HEK293 (cell line): ENCODE measurements at regions not wholly inside any gene's neighbourhood (a gene's known extent, or its start where the extent isn't known, plus 50 kb on each side); places are given as distances from the start of the nearest gene placed in this dataset.

Experiments used
- CTCF ChIA-PET: fragments of 350-600 bp; formaldehyde crosslinking; extraction: SDS; loops from one replicate; lab custom pipeline; 2021; ENCODE audit warnings: antibody characterized with exemption; lab: Yijun Ruan, JAX
- POLR2A ChIA-PET: fragments of 300-600 bp; formaldehyde crosslinking; extraction: SDS; loops from one replicate; lab custom pipeline; 2020; ENCODE audit warnings: antibody characterized with exemption, inconsistent platforms; lab: Yijun Ruan, JAX
- H3K27ac ChIP-seq: fragments of 200-500 bp; sonication (Bioruptor generic); 2 replicates; pipeline ENCODE4 v1.5.1; 2014; ENCODE audit warnings: low read depth, low read length, control low read depth, inconsistent platforms; ENCODE audit errors: extremely low read depth
- H3K36me3 ChIP-seq, 2 experiments: fragments of 200-500 bp in 1 of 2; sonication (Bioruptor generic) in 1 of 2; 1 replicate in 1 of 2; 2 replicates in 1 of 2; pipeline ENCODE4 v1.5.1; 2014 to 2017; ENCODE audit warnings: inconsistent platforms in 2 of 2, low read length in 2 of 2; ENCODE audit not compliant: control insufficient read depth in 2 of 2, insufficient read depth in 1 of 2
- H3K4me1 ChIP-seq: fragments of 200-500 bp; sonication (Bioruptor generic); 2 replicates; pipeline ENCODE4 v1.5.1; 2014; ENCODE audit warnings: mild to moderate bottlenecking, low read length, inconsistent platforms; ENCODE audit not compliant: control insufficient read depth, insufficient read depth
- H3K4me3 ChIP-seq: 2 replicates; pipeline ENCODE4 v1.5.1; 2011; ENCODE audit warnings: low read depth, mild to moderate bottlenecking, control low read depth, low read length, moderate library complexity
- H3K9me3 ChIP-seq: fragments of 200-500 bp; sonication (Bioruptor generic); 2 replicates; pipeline ENCODE4 v1.5.1; 2014; ENCODE audit warnings: low read depth, low read length, inconsistent platforms; ENCODE audit not compliant: control insufficient read depth, insufficient read depth
- OSR2 ChIP-seq: fragments of 450-650 bp; formaldehyde crosslinking; IDR thresholded peaks from 2 replicates; pipeline ENCODE4 v1.5.1; 2016; ENCODE audit warnings: missing biosample characterization, missing genetic modification characterization
- PRDM4 ChIP-seq: fragments of 450-650 bp; formaldehyde crosslinking; IDR thresholded peaks from 2 replicates; pipeline ENCODE4 v1.5.1; 2017; ENCODE audit warnings: missing biosample characterization, missing genetic modification characterization
- WT1 ChIP-seq: fragments of 450-650 bp; formaldehyde crosslinking; IDR thresholded peaks from 2 replicates; pipeline ENCODE4 v1.5.1; 2016; ENCODE audit warnings: missing biosample characterization, missing genetic modification characterization
- ZIC2 ChIP-seq: fragments of 450-650 bp; formaldehyde crosslinking; IDR thresholded peaks from 2 replicates; pipeline ENCODE4 v1.5.1; 2016; ENCODE audit warnings: missing biosample characterization, missing genetic modification characterization
- ZNF202 ChIP-seq: fragments of 450-650 bp; formaldehyde crosslinking; IDR thresholded peaks from 2 replicates; pipeline ENCODE4 v1.5.1; 2016; ENCODE audit warnings: missing biosample characterization, missing genetic modification characterization, borderline replicate concordance
- ZNF366 ChIP-seq: fragments of 450-650 bp; formaldehyde crosslinking; conservative IDR thresholded peaks from 2 replicates; pipeline ENCODE4 v1.5.1; 2016; ENCODE audit warnings: missing biosample characterization, missing genetic modification characterization
- ZNF571 ChIP-seq: fragments of 450-650 bp; formaldehyde crosslinking; IDR thresholded peaks from 2 replicates; pipeline ENCODE4 v1.5.0; 2017; ENCODE audit warnings: missing biosample characterization, missing genetic modification characterization
- ZNF585B ChIP-seq: fragments of 450-650 bp; formaldehyde crosslinking; IDR thresholded peaks from 2 replicates; pipeline ENCODE4 v1.5.1; 2016; ENCODE audit warnings: missing biosample characterization, missing genetic modification characterization
- TF ChIP-seq, protein P1 (sequence below): fragments of 450-650 bp; formaldehyde crosslinking; IDR thresholded peaks from 2 replicates; pipeline ENCODE4 v1.5.1; 2016; ENCODE audit warnings: missing biosample characterization, missing genetic modification characterization
- TF ChIP-seq, protein P2 (sequence below): fragments of 450-650 bp; formaldehyde crosslinking; IDR thresholded peaks from 2 replicates; pipeline ENCODE4 v1.5.1; 2016; ENCODE audit warnings: missing biosample characterization, missing genetic modification characterization
- TF ChIP-seq, protein P3 (sequence below): fragments of 450-650 bp; formaldehyde crosslinking; IDR thresholded peaks from 2 replicates; pipeline ENCODE4 v1.5.1; 2017; ENCODE audit warnings: missing biosample characterization, missing genetic modification characterization

DNA sequence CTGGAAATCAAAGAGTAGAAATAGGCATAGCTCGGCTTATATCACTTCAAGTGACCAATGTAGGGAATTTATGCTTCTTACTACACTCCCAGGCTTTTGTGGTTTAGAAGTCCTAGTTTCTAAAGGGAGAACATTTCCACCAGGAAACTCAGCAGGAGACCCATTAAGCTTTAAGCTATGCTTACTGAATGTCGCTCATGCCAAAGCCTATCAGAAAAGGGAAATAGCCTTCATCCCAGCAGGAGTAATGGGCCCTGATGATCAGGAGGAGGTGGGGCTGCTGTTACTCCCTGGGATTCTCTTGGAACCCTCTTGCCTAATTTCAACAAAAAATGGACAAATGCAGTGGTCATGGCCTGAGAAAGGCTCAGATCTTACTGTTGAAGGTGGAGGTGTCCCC lies 54.5 kb upstream of the SEMA6A start (continued):
- TF ChIP-seq ZNF202 (tag by site-specific recombination): no peak
- TF ChIP-seq ZNF585B (tag by site-specific recombination): no peak
- no peak for TF ChIP-seq ZNF366 (tag by site-specific recombination)
- peak; percentile 87 for TF ChIP-seq ZIC2 (tag by site-specific recombination)
- TF ChIP-seq, protein P1, sequence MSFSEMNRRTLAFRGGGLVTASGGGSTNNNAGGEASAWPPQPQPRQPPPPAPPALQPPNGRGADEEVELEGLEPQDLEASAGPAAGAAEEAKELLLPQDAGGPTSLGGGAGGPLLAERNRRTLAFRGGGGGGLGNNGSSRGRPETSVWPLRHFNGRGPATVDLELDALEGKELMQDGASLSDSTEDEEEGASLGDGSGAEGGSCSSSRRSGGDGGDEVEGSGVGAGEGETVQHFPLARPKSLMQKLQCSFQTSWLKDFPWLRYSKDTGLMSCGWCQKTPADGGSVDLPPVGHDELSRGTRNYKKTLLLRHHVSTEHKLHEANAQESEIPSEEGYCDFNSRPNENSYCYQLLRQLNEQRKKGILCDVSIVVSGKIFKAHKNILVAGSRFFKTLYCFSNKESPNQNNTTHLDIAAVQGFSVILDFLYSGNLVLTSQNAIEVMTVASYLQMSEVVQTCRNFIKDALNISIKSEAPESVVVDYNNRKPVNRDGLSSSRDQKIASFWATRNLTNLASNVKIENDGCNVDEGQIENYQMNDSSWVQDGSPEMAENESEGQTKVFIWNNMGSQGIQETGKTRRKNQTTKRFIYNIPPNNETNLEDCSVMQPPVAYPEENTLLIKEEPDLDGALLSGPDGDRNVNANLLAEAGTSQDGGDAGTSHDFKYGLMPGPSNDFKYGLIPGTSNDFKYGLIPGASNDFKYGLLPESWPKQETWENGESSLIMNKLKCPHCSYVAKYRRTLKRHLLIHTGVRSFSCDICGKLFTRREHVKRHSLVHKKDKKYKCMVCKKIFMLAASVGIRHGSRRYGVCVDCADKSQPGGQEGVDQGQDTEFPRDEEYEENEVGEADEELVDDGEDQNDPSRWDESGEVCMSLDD (tag by site-specific recombination): no peak
- peak; percentile 78; the same call in 1 of the 2 replicates for TF ChIP-seq OSR2 (tag by site-specific recombination)
- 0 out of 2 replicates have a peak, but pooled peaks have one; percentile 36 for TF ChIP-seq PRDM4 (tag by site-specific recombination)
- TF ChIP-seq WT1: peak; percentile 47; the same call in 1 of the 2 replicates

DNA sequence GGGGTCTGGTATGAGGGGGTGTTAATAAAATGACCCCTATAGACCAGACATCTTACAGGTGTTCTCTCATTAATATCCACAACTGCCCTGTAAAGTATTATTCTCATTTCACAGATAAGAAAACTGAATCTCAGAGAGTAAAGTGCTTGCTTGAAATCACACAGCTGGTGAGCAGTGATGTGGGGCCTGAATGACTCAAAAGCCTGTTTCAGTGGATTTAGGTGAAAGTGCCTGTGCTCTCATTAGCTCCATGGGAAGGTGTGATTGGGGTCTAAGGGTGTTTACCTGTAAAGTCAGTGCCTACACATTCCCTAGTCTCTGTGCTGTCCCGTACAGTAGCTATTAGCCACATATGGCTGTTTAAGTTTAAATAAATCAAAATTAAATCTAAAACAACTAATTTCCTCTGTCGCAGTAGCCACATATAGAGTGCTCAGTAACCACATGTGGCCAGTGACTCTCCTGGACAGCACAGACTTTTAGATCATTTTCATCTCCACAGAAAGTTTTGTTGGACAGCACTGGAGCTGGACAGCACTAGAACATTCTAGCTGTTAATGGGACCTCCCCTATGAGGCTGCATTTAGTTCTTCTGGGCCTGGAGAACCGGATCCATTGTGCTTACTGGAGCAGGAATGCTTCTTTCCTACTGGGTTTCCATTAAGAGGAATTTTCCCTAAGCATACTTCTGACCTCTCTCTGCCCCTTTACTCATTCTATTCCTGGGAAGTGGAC lies 52.5 kb upstream of the SEMA6A start:
- H3K27ac ChIP-seq: no peak overlapping the region
- H3K4me3 ChIP-seq: no peak overlapping the region
- peaks cover 15% of the 10 kb centered on the region for H3K4me1 ChIP-seq
- H3K9me3 ChIP-seq: no peaks in the 10 kb centered on the region
- CTCF ChIA-PET: interaction anchor here (0.8 kb wide), 1 partner anchor 489 kb away, joined by 3 read pairs; no protein-coding TSS in a partner anchor
- TF ChIP-seq, protein P2, sequence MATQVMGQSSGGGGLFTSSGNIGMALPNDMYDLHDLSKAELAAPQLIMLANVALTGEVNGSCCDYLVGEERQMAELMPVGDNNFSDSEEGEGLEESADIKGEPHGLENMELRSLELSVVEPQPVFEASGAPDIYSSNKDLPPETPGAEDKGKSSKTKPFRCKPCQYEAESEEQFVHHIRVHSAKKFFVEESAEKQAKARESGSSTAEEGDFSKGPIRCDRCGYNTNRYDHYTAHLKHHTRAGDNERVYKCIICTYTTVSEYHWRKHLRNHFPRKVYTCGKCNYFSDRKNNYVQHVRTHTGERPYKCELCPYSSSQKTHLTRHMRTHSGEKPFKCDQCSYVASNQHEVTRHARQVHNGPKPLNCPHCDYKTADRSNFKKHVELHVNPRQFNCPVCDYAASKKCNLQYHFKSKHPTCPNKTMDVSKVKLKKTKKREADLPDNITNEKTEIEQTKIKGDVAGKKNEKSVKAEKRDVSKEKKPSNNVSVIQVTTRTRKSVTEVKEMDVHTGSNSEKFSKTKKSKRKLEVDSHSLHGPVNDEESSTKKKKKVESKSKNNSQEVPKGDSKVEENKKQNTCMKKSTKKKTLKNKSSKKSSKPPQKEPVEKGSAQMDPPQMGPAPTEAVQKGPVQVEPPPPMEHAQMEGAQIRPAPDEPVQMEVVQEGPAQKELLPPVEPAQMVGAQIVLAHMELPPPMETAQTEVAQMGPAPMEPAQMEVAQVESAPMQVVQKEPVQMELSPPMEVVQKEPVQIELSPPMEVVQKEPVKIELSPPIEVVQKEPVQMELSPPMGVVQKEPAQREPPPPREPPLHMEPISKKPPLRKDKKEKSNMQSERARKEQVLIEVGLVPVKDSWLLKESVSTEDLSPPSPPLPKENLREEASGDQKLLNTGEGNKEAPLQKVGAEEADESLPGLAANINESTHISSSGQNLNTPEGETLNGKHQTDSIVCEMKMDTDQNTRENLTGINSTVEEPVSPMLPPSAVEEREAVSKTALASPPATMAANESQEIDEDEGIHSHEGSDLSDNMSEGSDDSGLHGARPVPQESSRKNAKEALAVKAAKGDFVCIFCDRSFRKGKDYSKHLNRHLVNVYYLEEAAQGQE (tag by site-specific recombination): peak; percentile 90
- TF ChIP-seq, protein P3, sequence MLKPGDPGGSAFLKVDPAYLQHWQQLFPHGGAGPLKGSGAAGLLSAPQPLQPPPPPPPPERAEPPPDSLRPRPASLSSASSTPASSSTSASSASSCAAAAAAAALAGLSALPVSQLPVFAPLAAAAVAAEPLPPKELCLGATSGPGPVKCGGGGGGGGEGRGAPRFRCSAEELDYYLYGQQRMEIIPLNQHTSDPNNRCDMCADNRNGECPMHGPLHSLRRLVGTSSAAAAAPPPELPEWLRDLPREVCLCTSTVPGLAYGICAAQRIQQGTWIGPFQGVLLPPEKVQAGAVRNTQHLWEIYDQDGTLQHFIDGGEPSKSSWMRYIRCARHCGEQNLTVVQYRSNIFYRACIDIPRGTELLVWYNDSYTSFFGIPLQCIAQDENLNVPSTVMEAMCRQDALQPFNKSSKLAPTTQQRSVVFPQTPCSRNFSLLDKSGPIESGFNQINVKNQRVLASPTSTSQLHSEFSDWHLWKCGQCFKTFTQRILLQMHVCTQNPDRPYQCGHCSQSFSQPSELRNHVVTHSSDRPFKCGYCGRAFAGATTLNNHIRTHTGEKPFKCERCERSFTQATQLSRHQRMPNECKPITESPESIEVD (tag by site-specific recombination): no peak
- no peak for TF ChIP-seq ZNF571 (tag by site-specific recombination)
- POLR2A ChIA-PET: interaction anchor here (1.7 kb wide), 1 partner anchor 11 kb away, joined by 4 read pairs; no protein-coding TSS in a partner anchor
- H3K36me3 ChIP-seq: no peaks in the 10 kb centered on the region
